GM18511 (cell line): ENCODE measurements at regions not wholly inside any gene's neighbourhood (a gene's known extent, or its start where the extent isn't known, plus 50 kb on each side); places are given as distances from the start of the nearest gene placed in this dataset.

Experiments
- ATAC-seq: cut with Tn5 transposase; IDR thresholded peaks from one replicate; pipeline ENCODE4 v1.9.1; 2021; ENCODE audit warnings: mild to moderate bottlenecking, moderate library complexity; ENCODE audit not compliant: unreplicated experiment

DNA sequence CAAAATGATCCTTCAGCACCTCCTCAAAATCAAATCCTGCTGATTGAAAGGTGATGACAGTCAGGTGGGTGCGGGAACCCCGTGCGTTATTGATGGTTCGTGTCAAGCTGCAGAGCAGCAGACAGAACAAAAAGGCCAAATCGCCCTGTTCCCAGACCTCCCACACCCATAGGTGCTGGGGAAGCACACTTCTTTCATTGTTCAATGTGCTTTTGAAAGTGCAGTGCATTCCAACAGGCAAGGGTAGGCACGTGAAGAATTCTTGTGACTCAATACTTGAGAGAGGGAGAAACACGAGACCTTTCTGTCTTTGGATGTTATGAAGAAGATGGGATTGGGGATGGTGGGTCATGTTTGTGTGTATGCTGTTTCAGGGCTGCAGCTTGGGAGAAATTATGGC lies 514.0 kb downstream of the MCTP2 start:
- no peak for ATAC-seq

DNA sequence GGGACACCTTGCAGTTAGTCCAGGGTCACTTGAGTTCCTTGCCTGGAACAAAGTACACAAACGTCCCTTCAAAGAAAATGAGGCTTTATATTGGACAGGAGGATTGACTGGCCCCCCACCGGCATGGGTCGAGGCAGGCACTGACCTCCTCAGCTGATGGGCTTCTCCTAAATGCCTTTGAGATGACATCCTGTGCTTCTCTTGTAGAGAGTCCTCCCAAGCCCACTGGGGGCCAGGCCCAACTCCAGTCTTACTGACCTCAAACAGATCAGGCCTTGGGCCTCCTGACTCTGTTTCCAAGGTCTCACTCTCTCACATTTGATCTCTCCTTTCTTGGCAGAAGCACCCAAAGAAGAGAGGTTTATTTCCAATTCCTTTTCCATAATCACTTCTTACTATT lies 516.1 kb downstream of the MCTP2 start:
- ATAC-seq = no peak

DNA sequence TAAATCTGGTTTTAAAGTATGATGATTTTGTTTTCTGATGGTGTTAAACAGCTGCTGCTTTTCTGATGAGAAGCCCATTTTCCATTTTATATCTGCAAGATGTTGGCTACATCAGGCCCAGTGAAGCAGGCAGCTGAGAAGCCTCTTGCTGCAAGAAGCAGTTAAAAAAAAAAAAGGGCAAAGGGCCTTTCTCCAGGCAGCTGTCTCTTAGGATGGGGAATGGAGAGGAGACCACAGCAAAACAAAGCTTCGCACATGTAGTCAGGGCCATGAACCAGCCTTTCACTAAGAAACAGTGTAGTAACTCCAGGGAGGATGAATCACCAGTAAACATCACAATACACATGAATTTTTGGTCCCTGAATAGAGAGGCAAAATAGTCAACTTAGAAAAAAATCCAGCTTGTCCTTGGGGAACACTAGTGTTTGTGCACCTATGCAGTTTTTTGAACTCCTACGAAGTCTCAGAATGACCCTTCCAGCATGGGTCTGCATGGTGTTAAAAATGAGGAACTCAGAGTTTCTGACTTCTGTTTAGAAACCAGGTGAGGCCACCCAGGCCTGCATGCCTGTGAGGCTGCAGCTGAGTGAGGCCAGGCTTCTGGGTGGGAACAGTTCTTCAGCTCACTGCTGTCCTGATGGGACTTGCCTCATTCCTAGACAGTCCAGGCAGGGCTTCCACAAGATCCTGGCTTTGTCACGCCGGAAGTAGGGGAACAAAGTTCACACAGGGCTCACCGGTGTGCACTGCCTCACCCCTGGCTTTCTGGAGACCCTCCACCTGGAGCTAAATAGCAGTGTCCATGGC lies 518.7 kb downstream of the MCTP2 start:
- no peak for ATAC-seq

DNA sequence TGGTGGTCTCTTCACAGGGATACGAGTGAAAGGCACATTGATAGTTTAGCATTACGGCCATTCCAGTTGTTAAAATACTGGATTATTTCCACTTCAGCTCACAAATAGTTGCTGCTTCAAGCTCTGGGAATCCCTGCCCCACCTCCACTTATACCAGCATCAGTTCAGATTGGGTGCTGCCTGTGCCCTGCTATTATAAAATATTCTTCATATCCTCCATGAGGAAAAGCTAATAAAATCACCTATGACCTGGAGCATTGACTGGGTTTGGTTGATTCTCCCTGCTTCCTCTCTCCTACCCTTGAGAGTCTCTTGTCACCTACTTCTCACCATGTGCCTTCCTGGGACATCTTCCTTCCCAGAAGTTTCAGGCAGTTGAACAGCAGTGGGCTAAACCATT lies 529.0 kb downstream of the MCTP2 start:
- no peak for ATAC-seq

DNA sequence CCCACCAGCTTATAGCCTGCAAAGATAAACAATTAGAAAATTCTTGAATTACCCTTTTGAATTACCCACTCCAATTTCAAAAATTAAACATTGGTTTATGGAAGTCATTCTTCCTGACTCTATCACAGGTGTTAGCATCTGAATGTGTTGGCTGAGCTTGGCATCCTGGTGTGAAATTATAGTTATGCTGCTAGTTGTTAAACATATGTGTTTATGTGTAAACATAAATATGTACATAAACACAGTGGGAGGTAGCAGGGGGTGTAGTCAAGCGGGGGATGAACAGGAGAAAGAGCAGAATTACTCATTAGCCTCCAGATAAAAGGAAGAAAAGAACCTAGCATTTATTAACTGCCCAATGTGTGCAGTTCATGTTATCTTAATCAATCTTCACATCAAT lies 530.2 kb downstream of the MCTP2 start:
- no peak for ATAC-seq

GRCh38 chr15:94769089-94769488 lies 537.7 kb downstream of the MCTP2 start:
- no peak for ATAC-seq

DNA sequence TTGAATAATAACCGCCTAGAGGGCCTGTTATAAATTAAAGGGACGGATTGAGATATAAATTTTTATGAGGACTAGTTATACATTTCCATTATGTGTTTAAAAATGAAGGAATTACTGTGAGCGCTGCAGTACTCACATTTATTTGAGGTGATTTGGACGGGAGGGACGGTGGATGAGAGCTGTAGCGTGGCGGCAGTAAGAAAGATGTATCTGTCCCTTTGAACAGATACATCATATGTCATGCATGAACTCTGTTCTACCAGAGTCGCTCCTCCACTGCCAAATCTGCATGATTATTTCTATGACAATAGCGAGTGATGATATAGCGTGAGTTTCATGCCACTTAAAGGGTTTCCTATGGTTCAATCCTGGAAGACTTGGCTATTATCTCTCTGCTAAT lies 538.8 kb downstream of the MCTP2 start:
- ATAC-seq = no peak

DNA sequence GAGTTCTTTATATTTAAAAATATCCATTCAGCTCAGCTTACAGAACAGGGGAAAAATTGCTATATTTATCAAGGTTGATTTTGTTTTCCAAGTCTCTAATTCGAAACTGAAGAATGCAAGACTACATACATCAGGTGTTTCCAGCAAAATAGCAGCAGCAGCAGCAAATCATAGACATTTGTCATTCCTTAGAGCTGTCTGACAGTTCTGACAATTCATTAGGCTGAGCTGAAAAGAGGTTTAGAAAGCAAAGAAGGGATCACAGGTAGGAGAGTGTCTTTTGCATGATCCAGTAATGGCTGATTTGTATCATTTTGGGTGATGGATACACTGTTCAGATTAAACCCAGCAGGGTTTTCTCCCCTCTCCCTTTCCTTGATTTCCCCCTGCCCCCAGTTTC lies 545.7 kb downstream of the MCTP2 start:
- ATAC-seq = no peak

GRCh38 chr15:94778840-94779239 lies 547.5 kb downstream of the MCTP2 start:
- ATAC-seq = no peak

DNA sequence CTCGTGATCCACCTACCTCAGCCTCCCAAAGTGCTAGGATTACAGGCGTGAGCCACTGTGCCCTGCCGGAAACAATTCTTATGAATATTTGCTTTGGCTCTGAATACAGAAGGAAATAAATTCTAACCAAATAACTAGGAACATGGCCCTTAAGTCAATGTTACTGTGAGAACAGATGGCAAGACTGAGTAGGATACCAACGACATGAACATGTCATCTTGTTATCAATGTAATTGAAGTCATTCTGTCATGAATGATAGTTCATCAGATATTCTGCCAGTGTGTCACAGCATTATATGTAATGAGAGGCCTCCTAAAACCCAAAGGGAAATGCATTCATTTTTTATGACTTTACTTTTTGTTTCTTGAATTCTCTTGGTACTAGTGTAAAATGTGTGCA lies 548.8 kb downstream of the MCTP2 start:
- ATAC-seq = no peak

DNA sequence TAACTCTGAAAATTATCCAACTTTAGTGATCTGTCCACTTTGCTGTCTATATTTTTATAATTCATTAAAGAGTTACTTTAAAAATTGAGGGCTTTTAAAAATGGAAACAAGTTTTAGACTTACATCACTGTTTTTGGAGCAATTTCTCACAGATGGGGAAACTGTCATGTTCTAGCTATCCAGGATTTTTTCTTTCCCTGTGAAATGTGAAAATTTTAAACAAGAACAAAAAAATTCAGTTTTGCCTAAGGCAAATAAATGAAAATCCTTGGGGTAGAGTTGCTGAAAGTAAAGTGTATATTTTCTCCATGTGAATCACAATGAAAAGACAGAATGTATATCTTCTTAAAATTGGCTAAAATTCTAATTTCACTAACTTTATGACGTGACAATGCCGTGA lies 553.7 kb downstream of the MCTP2 start:
- no peak for ATAC-seq

- ATAC-seq = no peak
Observed at GRCh38 chr15:94791008-94791407, 559.6 kb downstream of the MCTP2 start.

DNA sequence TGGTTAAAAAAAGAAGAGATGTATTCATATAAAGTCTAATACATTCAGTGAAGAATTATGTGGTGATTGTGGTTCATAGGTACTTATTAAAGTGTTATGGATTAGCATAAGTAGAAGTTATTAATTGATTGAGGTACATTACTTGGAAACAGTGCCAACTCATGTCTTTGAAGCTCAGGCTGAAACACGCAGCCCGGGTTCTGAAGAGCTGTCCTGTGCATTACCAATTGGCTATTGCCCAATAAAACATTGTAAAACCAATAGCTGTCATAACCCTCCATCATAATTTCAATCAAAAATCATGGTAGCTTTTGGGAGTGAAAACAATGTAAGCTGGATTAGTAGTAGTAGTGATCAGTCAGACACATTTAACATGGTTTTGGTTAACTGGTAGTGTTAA lies 560.1 kb downstream of the MCTP2 start:
- no peak for ATAC-seq

DNA sequence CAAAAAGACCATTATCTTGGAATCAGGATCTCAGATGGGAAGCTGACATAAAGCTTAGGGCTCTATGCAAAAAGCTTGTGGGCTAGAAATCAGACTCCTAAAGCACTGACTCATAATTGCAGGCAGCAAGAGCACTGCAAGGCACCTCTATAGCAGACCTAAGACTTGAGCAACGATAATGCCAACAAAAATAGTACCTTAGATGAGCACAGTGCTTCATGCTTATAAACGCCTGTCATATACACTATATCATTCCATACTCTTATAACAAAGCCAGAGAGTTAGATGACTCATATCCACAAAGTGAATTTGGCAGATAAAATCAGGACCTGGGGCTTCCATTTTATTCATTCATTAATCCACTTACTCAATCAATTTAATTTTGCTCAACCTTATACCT lies 560.8 kb downstream of the MCTP2 start:
- no peak for ATAC-seq

GRCh38 chr15:94793207-94793606 lies 561.8 kb downstream of the MCTP2 start:
- no peak for ATAC-seq

GRCh38 chr15:94793641-94794040 lies 562.3 kb downstream of the MCTP2 start:
- no peak for ATAC-seq

DNA sequence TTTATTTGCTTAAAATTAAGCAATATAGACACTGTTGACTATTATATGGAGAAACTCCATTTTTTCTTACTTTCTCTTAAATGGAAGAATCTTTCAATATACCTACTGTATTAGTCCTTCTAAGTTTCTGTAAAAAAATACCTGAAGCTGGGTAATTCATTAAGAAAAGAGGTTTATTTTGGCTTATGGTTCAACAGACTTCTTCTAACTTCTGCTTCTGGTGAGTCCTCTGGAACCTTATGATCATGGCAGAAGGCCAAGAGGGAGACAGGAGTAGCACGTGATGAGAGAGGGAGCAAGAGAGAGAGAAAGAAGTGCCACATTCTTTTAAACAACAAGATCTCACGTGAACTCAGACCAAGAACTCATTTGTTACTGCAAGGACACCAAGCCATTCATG lies 573.3 kb downstream of the MCTP2 start:
- no peak for ATAC-seq

- no peak for ATAC-seq
Observed at GRCh38 chr15:94815110-94815731, 583.9 kb downstream of the MCTP2 start.

DNA sequence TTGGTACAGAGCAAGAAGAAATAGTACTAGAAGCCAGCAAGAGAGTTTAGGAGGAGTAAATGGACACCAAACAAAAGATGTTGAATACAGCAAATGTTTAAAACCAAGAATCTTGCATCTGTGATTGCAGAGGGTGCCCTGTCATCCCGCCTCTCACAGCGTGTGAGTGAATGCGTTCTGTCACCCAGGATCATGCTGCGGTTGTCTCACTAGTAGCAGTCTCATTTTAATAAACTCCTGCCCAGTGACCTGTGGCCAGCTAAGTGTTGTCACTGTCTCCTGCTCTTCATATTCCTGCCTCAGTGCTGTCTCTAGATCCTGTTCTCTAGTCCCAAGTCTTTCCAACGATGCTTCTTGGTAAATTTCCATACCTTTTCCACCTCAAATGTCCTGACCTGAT lies 584.6 kb downstream of the MCTP2 start:
- no peak for ATAC-seq

GRCh38 chr15:94829887-94830884 lies 598.8 kb downstream of the MCTP2 start:
- no peak for ATAC-seq

DNA sequence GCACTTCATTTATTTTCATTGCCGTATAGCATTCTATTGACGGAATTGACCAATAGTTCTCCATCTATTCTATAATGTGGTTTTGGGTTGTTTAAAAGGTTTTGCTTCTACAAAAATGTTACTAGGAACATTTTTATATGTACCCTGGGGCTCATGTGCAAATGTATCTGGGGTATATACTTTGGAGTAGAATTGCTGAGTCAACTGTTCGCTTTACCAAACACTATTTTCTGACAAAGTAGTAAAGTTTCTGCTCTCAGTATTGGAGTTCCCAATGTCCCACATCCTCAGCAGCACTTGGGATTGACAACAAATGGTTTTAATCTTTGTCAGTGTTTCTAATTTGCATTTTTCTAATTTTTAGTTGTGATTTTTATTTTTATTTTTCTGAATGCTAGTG lies 602.6 kb downstream of the MCTP2 start:
- no peak for ATAC-seq

DNA sequence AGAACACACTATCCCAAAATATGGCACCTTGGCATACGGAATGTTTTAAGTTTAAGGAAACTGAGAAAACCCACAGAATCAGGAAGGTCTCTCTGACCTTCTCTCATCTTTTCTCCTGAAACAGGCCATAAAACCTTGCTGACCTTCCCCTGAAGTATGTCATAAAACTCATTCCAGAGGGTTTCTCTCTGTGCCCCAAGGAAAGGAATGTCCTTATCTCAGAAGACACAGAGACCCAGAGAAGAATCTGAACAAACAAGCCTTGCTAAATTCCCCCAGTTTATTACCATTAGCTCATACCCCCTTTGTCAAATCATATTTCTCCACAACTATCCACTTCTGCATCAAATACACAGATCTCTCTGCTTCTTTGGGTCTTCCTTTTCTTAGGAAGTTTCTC lies 603.1 kb downstream of the MCTP2 start:
- no peak for ATAC-seq
